Right kidney (tissue), 1 donor: ENCODE measurements at regions not wholly inside any gene's neighbourhood (a gene's known extent, or its start where the extent isn't known, plus 50 kb on each side); places are given as distances from the start of the nearest gene placed in this dataset.

Source experiments
- DNase-seq: peaks from one replicate; pipeline ENCODE4 v3.0.0-alpha.2; 2016

DNA sequence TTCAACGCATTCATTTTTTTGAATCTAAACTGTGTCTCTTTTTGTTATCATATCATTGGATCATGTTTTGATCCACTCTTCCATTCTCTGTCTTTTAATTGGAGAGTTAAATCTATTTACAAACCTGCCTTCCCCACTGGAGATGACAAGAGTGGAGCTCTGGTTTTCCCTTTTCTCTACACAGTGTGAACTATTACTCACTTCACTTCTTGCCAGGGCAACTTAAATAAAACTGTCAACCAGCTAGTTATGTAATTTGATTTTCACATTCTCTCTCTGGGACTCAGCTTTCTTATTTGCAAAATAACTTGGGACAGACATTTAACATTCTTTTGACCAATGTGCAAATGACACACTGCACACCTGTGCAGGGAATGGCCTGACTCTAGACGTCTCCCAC is 230.8 kb upstream of the CST7 start:
- no peak for DNase-seq

DNA sequence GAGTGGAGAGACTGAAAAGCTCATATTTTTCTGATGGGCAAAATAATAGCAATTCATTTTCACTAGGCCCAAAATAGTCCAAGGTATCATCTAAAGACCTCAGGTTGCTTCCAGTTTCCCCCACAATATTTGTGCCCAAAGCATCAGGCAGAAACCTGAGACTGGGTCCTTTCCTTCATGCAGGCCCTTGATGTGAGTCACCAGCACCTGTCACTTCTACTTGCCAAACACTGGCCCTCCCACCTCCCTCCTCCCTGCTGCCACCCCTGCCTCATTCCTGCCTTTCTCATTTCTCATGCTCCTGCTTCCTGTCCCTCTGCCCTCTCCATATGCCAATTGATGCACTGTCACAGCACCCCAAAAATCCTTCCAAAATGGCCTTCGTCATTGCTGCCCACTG is 230.4 kb upstream of the CST7 start:
- no peak for DNase-seq

DNA sequence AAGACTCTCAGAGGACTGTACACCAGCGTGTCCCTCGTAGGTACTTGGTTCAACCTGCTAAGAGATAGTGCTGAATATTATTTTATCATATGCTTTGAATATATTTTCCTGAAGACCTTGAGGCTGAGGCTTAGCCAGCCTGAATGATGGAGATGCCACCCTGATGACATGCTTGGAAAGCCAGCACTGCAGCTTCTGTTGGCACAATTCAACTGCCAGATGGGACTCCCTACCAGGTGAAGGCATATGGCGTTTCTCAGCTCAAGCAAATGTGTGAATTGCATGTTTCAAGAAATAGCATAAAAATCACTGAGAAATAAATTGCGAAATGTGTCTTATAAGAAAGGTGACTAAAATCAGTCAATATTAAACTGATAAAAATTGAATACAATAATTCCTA is 228.1 kb upstream of the CST7 start:
- DNase-seq = no peak

DNA sequence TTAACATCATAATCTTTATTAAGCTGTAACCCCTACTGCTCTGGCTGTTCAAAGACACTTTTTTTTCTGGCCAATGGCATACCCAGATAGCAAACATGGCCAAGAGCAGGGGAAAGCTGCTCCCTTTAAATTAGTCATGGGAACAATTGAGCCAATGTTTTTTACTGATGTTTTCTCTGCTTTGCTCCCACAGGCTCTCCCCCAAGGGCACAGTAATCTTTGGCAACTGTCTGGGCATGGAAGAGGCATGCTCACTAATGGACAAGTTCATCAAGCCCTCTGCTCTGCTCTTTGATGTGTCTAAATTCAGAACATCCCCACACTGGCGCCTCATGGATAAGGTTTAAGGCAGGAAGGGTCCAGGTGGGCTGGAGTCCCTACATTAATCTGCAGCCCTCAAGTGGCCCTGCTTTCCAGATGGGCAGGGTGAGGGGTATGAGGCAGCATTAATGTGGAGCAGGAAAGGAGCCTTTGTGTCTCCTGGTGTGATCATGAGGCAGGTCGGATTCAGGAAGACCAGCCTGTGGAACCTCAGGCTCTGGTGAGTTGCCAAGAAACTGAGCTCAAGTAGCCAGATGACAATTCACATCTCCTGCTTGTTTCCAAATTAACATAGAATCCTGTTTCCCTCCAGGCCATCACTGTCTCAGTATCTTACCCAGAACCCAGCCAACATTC is 227.0 kb upstream of the CST7 start:
- no peak for DNase-seq

DNA sequence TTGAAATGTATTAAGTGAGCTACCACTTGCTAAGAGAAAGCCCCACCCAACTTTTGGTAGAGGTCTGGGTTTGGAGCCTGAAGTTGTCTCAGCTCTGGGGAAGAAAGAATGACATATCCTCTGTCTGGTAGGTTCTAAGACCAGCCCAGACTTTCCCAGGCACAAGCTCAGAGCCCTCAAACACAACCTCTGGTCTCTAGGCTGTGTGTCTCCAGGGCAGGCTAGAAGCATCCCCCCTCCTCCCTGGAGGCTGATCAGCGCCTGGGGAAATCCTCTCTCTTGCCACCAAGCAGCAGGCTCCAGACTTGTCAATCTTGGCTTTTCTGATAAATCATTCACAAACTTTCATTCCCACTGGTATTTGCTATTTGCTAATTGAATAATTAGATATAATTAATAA is 226.5 kb upstream of the CST7 start:
- DNase-seq = no peak

DNA sequence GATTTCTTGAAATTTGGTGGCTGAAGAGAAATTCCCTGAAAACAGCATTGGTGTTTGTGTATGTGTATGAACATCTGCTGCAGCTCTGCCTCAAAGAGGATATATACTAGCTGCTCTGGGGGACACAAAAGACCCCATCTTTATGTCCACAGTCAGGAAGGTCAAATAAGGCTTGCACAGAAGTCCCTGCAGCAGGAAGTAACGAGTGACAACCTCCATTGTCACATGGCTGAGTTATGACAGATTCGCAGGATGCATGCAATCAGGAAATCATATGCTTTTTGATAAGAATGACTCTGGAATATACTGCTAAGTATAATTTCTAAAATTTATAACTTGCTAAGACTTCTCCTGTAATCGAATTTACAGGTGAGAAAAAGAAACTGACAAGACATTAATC is 225.9 kb upstream of the CST7 start:
- no peak for DNase-seq

DNA sequence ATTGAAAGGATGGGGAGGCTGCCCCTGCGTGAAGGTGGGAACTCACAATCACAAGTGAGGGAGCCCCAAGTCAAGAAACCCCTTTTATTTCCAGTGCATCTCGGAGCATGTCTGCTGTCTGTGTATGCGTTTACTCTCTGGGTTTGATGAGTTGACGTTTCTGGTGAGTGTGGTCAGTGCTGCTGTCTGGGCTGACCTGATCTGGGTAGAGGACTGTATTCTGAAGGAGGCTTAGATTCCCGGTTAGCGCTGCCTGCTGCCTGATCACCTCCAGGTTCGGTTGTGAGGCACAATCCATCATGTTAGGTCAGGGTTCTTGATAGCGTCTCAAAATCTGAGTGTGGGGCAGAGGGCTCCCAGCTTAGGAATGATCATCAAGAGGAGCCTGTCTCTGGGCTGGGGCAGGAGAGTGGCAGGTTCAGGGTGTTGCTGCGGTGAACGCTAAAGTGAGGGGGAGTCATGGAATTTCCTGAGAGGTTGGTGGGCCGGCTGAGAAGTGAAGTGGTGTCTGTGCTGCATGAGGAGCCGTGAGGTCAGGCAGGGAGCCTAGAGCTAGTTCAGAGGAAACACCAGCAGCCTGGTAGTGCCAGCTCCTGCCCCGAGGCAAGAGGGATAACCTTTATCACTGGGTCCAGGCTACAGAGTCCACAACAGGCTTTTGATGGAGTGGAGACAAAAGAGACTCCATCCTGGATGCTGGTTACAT is 225.3 kb upstream of the CST7 start:
- DNase-seq = no peak

DNA sequence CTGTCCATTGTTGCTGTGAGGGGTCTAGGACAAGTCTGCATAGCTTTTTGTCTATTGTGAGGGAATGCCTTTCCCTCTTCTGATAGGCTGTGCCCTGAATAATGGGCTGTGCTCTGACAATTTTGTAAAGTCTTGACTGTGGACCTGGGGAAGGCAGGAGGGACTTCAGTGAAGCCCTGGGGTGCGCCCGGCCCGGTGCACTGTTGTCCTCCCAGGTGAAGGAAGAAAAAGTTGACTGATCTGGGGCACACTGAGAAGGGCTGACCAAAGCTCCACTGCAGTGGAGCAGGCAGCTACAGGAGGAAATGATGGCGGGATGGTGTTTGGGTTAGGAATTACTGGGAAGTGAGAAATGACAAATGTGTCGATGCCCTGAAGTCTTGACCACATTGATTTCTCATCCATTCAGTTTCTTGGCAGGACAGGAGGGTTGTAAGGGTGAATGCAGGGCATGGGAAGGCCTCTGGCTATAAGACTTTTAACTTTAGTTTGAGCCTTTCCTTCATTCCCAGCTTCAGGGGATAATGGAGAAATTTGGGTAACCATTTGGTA is 224.0 kb upstream of the CST7 start:
- no peak for DNase-seq

DNA sequence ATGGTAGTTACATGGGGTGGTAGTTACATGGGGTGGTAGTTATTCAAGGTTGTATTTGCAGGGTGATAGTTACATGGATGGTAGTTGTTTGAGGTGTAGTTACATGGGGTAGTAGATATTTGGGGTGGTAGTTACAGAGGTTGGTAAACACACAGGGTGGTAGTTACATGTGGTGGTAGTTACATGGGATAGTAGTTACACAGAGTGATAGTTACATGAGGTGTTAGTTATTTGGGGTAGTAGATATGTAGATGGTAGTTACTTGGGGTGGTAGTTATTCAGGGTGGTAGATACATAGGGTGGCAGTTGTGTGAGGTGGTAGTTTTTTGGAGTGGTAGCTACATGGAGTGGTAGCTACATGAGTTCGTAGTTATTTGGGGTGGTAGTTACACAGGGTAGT is 221.3 kb upstream of the CST7 start:
- no peak for DNase-seq

DNA sequence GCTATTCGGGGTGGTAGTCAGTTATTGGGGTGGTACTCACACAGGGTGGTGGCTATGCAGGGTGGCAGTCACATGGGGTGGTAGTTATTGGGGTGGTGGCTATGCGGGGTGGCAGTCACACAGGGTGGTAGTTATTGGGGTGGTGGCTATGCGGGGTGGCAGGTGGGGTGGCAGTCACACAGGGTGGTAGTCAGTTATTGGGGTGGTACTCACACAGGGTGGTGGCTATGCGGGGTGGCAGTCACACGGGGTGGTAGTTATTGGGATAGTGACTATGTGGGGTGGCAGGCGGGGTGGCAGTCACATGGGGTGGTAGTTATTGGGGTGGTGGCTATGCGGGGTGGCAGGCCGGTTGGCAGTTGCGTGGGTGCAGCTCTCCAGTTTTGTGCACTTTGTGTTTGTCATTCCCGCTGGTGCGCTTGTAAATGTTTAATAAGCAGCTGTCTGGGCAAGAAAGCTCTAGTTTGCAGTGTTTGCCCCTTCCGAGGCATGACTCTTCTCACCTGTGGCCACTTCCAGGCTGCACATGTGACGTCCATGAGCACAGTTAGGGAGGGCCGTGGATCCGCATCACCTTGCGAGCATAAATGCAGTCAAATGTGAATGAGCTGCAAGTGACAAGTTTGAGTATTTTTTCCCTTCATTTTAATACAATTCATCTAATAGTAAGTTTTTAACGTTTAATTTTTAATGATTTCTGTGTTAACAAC is 219.0 kb upstream of the CST7 start:
- no peak for DNase-seq

DNA sequence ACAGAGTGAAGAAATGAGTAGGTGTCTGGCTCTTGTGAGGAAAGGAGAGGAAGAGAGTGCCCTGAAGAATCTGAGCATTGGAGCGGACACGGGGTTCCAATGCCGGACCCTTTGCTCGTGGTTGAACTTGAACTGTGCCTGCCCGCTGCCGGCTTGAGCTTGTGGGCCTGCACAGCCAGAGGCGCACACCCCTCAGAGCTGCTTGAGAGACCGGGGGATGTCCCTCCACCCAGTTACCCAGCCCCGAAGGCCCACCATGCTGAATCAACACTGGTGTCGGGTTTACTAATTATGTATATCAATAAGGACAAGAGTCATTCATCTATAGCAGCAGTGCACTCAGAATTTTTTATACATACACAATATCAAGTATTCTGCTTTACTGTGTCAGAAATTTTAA is 218.3 kb upstream of the CST7 start:
- DNase-seq = no peak

DNA sequence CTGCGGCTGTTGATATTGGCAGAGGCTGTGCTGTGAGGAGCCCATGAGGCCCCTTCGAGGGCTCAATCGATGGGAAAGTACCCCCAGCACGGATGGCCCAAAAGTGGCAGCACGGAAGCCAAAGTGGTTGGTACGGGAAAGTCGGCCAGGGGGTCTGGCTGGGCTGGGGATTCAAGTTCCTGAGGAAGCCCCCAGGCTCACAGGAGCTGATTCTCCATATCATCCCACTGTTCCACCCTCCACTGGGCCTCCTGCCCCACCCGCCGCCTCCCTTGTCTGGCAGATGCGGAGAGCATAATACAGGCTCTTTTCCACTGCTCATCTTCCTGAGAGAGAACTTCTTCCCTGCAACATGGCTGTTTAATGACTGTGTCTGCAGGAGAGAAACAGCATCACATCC is 217.8 kb upstream of the CST7 start:
- no peak for DNase-seq

DNA sequence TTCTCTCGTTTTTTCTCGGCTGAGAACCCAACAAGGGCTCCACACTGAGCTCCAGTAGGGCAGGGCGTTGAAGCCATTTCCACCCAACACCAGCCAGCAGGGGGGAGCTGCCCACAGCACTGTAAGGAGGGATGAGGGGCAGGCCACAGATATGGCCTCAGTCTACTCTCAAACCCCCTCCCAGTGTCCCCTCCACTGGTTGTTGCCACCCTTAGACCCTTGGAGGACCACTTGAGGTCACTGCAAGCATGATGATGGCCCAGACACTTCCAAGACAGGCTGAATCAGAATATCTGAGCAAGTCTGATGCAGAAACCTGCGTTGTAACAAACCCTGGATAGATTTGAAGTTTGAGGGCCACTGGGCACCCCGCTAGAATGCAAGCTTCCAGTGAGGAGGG is 217.0 kb upstream of the CST7 start:
- DNase-seq = no peak

DNA sequence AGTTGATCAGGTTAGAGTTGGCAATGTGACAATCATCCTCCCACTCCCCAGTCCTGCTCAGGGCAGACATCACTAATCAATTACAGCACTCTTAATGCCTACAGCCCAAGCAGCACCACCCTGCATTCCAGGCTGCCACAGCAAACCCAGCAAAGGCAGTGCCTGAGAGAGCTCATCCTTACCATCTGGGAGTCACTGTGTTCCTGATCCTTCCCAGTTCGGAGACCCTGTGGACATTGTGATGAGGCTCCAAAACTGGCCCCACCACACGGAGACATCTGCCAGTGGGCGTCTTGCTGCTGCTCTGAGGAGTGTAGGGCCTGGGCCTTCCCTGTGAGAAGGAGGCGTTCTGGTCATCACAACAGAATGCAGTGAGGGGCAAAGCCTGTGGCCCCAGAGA is 216.5 kb upstream of the CST7 start:
- DNase-seq = no peak

DNA sequence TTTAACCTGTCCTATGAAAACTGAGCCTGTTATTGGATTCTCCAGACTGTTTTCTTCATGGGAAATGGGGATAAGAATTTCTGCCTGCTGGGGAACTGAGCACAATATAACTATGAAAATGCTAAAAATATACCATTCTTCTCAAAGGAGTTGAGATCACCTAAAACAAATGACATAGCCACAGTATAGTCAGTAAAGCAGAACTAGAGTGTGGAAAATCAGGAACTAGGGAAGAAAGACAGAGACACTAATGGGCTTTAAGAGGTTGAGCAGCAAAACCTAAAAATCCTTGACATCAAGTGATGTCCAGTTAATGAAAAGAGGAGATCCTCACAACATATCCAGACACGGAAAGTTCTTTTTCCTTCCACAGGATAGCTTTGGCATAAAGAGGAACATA is 215.7 kb upstream of the CST7 start:
- DNase-seq = no peak

DNA sequence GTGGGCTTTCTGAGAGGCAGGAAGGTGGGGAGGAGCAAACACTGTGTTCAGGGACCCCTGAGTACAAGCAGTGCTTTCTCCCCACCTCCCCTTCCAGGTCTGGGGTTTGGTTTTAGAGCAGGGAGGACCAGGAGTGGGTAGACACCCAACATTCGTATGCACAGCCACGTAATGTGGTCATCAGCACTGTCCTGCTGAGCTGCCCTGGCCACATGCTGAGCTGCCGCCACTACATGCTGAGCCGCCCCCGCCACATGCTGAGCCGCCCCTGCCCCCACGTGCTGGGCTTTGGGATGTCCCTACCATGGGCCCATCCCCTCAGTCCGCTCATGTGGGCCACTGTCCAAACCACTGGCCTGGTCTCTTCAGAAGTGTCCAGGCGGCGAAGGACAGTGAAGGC is 214.9 kb upstream of the CST7 start:
- no peak for DNase-seq

DNA sequence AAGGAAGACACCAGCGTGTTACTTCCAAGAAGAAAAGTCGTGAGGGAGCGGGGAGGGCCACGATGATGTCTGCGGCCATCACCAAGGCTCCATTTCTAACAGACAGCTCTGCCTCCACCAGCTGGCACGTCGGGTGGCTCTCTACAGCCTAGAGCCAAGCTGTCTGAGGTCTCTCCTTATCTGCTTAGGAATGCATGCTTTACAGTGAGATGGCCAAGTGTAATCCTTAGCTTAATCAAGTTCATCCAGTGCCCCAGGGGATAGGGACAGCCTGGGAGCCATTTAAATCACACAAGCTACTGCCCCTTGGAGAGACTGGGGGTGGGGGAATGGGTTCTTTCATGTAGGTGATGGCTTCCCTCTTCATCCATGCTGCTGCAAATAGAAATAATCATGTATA is 213.8 kb upstream of the CST7 start:
- DNase-seq = no peak

DNA sequence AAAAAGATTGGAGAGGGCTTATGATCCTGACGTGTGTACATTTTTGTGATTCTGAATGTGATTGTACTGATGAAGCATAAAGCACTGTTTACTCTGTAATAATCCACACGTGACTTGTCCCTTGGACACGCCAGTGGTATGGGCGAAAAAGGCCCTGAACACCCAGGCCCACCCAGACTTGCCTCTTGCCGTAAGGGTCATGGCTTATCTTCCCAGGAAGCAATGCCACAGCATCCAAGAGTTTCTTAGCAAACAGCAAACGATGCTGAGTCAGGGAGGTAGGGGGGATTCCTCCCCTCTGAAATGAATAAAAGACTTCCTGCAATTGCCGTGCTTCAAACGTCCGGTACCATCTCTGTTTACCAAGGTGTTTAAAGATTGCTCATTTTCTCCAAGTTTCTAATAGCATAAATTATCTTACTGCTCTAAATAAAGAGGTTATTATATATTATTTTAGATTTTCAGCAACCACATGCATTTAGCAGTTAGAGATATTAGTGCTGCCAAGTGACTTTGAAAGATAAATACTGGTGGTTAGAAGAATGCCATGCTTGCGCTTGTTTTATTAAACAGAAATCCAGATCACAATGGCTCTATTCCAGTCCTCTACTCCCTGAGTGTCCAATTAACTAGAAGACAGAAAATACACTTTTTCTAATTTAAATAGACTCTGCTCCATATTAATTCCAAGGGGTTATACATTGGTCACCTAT is 212.8 kb upstream of the CST7 start:
- DNase-seq = no peak

DNA sequence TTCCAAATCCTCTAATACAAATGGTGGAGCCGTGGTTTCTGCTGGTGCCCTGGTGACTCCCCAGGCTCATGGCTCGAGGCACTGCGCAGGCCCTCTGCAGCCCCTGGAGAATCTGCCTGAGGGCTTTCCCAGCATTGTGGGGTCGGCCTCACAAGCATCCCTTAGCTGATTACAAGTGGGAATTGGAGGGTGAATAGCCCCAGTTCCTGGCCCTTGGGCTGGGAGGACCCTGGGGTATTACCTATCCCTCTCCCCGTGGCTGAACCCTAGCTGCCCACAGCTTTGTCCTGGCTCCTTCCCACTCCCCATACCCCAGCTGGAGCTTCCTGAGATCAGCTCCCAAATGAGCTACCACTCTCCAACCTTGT is 212.2 kb upstream of the CST7 start:
- no peak for DNase-seq

DNA sequence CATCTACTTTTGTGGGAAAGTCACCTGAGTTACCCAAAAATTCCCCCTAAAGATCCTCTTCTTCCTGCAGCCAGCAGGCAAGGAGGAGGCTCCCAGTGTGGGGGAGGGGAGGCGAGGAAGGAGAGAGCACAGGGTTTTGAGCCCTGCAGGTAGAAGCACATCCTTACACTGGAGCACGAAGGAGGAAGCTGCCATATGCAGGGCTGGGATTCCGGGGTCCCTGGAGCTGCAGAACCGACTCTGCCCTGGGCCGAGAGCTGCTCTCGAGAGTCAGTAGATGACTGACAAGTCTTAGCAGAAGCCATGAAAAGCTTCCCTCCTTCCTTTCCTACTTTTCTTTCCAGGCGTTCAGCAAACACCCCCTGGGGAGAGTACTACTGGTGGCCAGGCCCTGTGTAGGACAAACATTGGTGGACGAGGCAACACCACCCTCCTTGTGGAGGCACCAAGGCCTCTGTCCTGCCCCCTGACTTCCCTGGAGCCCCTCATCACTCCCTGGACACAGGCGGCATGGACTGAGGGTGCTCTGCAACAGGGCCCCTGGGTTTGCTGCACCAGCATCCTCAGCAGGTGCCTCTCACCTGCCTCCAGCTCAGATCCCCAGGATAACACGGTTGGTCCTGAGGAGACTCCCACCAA is 211.7 kb upstream of the CST7 start:
- no peak for DNase-seq

DNA sequence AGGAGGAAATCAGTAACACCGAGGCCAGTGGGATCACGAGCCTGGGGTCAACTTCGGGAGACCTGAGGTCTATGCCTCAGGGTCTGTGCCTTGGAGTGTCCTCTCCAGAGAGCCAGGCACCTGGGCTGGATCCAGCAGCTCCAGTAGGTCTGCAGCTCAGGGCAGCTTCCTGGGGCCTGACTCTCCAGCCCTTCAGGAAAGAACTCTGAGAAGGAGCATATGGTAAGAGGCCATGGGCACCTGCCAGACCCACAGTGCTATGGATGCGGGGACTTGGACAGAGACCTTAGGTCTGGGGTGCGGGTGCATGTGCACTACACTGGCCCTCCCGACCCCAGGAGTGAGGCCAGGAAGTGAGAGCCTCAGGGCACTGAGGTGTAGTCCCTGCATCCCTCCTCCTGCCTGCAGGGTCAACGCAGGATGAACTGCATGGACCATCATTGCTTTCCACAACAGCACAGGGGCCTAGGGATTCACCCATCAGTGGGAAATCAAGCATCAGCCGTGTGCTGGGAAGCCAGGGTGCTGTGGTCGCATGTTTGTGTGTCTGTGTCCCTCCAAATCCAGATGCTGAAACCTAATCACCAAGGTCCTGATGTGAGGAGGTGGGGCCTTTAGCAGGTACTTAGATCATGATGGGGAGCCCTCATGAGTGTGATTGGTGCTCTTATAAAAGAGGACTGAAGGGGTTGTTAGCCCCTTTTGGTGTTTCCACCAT is 210.9 kb upstream of the CST7 start:
- DNase-seq = no peak
